Right cardiac atrium (tissue), 5 donors: ENCODE measurements at regions not wholly inside any gene's neighbourhood (a gene's known extent, or its start where the extent isn't known, plus 50 kb on each side); places are given as distances from the start of the nearest gene placed in this dataset.

ENCODE experiments used
- ATAC-seq, 2 donors: fragments of 200-7000 bp; cut with Tn5 transposase; one replicate each; pipeline versions ENCODE4 v1.8.0 to v1.9.1; 2020; ENCODE audit warnings: moderate library complexity in 2 of 2, mild to moderate bottlenecking in 1 of 2
- DNase-seq, 3 donors: peaks; one replicate each; pipeline ENCODE4 v3.0.0-alpha.2; 2020
- H3K27ac ChIP-seq: one replicate; pipeline ENCODE4 v1.5.1; 2013; ENCODE audit warnings: mild to moderate bottlenecking, low read length, control low read depth, moderate library complexity
- H3K27me3 ChIP-seq: one replicate; pipeline ENCODE4 v1.6.1; 2013; ENCODE audit not compliant: control insufficient read depth, insufficient read depth
- H3K4me1 ChIP-seq: one replicate; pipeline ENCODE4 v1.6.1; 2013; ENCODE audit warnings: low read length; ENCODE audit not compliant: control insufficient read depth, insufficient read depth
- H3K4me3 ChIP-seq: one replicate; pipeline ENCODE4 v1.5.1; 2013; ENCODE audit warnings: low read length, control low read depth
- H3K9me3 ChIP-seq: one replicate; pipeline ENCODE4 v1.6.1; 2013; ENCODE audit warnings: low read length; ENCODE audit not compliant: control insufficient read depth
- WGBS: extraction: QIAGEN DNeasy Blood & Tissue Kit; methylation state at CpG from one replicate; pipeline ENCODE4 v1.1.7; 2013; 5-methylcytosine and 5-hydroxymethylcytosine counted together
- intact Hi-C, 4 donors: fragments of 100-400 bp; cut with DNase I; formaldehyde crosslinking; loops; one replicate each; pipeline versions ENCODE4 v1.11.0 to v1.14.0; 2022 to 2023
- donor health status: healthy with polysubstance abuse.
- donor health status: DM: no; HTN: yes; CAD: no.
- donor health status: DM: no; HTN: no; CAD: no.
- donor health status: DM: no; HTN: yes; CAD: no; lungs with severe emphysema.
- donor health status: DM: yes; HTN: yes; CAD: no.

DNA sequence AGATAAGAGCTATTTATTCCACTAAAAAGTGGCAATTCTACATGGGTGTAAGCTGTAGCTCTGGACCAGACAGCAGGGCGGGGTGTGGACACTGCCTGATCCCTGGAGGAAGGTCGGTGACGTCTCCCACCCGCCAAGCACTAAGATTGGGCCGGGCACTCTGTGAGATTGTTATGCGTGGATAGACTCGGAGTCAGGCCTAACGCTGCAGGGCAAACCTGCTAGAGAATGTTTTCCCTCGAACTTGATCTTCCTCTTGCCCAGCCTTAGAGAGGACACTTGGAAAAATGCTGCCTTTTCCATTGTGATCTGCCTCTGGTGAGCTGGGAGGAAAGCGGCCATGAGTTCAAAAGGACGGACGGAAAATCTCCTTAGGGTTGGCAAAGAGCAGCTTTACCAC is 1273.4 kb downstream of the TBC1D22A start:
- intact Hi-C loops: no loop called here
- H3K4me3 ChIP-seq: no peak overlapping the region
- DNase-seq (no peak), ATAC-seq (no peak)
- WGBS: 76% methylated on average over 12 of the region's 12 CpGs
- no peaks in the 10 kb centered on the region for H3K4me1 ChIP-seq
- H3K9me3 ChIP-seq: no peaks in the 10 kb centered on the region
- no peaks in the 10 kb centered on the region for H3K27me3 ChIP-seq
- no peak overlapping the region for H3K27ac ChIP-seq

- no peaks in the 10 kb centered on the region for H3K4me1 ChIP-seq
- no peak overlapping the region for H3K4me3 ChIP-seq
- no peak overlapping the region for H3K27ac ChIP-seq
- no peak for DNase-seq
- 68% methylated on average over 6 of the region's 6 CpGs for WGBS
- ATAC-seq: no peak
- no peaks in the 10 kb centered on the region for H3K9me3 ChIP-seq
- H3K27me3 ChIP-seq: no peaks in the 10 kb centered on the region
- intact Hi-C loops: no loop called here
These were observed 1269.1 kb downstream of the TBC1D22A start for GRCh38 chr22:48031589-48031988.

DNA sequence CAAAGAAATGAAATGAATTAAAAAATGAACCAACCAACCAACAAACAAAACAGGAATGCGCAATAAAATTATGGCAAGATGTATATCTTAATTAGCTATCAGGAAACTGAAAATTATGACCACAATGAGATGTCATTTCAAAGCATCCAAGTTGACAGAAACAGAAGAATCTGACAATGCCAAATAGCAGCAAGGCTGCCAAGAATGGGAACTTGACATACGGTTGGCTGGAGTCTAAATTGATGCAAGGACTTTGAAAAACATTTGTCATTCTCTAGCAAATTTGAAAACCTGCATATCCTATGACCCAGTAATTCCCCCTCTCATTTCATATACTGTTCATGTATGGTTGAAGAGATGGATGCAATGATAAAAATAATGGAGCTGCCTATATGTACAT is 1262.6 kb downstream of the TBC1D22A start:
- WGBS: 75% methylated on average over 2 of the region's 2 CpGs
- Histone ChIP-seq H3K4me1 (no peaks in the 10 kb centered on the region), H3K27ac (no peak overlapping the region), H3K4me3 (no peak overlapping the region), H3K27me3 (no peaks in the 10 kb centered on the region), H3K9me3 (no peaks in the 10 kb centered on the region)
- intact Hi-C loops: no loop called here
- ATAC-seq (no peak), DNase-seq (no peak)

GRCh38 chr22:48021991-48022401 is 1259.5 kb downstream of the TBC1D22A start:
- Histone ChIP-seq H3K27me3 (no peaks in the 10 kb centered on the region), H3K4me3 (no peak overlapping the region), H3K9me3 (peaks cover 4% of the 10 kb centered on the region), H3K27ac (no peak overlapping the region), H3K4me1 (no peaks in the 10 kb centered on the region)
- no peak for ATAC-seq
- intact Hi-C loops: no loop called here
- no peak for DNase-seq
- WGBS: 75% methylated on average over 4 of the region's 4 CpGs

DNA sequence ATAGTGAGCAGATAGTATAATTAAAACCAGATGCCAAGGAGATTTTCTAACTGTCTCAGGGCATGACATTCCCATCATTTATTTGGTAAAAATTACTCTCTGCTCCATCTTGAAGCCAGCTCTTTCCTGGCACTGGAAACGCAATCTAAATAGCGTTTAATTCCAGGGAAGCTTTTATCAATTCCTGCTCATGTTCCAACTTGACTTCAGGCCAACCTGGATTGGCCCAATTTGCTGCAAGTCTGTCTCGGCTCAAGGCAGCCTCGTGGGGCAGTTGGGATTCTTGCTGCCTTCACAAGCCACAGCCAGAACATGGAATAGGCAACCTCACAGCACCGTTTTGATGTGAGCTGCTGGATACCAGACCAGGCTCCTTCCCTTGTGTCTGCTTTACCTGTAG is 1255.9 kb downstream of the TBC1D22A start:
- Histone ChIP-seq H3K4me3 (no peak overlapping the region), H3K27me3 (no peaks in the 10 kb centered on the region), H3K27ac (no peak overlapping the region), H3K4me1 (no peaks in the 10 kb centered on the region), H3K9me3 (peaks cover 4% of the 10 kb centered on the region)
- no peak for DNase-seq
- ATAC-seq: no peak
- 50% methylated on average over 5 of the region's 5 CpGs for WGBS
- intact Hi-C loops: no loop called here

GRCh38 chr22:48015701-48016100 is 1253.3 kb downstream of the TBC1D22A start:
- WGBS: 88% methylated on average over 5 of the region's 5 CpGs
- Histone ChIP-seq H3K4me3 (no peak overlapping the region), H3K9me3 (peaks cover 4% of the 10 kb centered on the region), H3K4me1 (no peaks in the 10 kb centered on the region), H3K27ac (no peak overlapping the region), H3K27me3 (no peaks in the 10 kb centered on the region)
- ATAC-seq (no peak), DNase-seq (no peak)
- intact Hi-C loops: no loop called here

- Histone ChIP-seq H3K9me3 (no peaks in the 10 kb centered on the region), H3K27me3 (no peaks in the 10 kb centered on the region), H3K4me1 (no peaks in the 10 kb centered on the region), H3K27ac (no peak overlapping the region), H3K4me3 (no peak overlapping the region)
- ATAC-seq (no peak), DNase-seq (no peak)
- intact Hi-C loops: no loop called here
- WGBS: 83% methylated on average over 4 of the region's 4 CpGs
These were observed 1242.5 kb downstream of the TBC1D22A start for GRCh38 chr22:48004936-48005335.

- intact Hi-C loops: no loop called here
- whole genome bisulfite sequencing: 43% methylated on average over 6 of the region's 6 CpGs
- Histone ChIP-seq H3K4me3 (no peak overlapping the region), H3K27ac (no peak overlapping the region), H3K9me3 (no peaks in the 10 kb centered on the region), H3K27me3 (no peaks in the 10 kb centered on the region), H3K4me1 (no peaks in the 10 kb centered on the region)
- ATAC-seq (no peak), DNase-seq (no peak)
These were observed 1241.6 kb downstream of the TBC1D22A start for GRCh38 chr22:48004038-48004437.

GRCh38 chr22:48001101-48001500 is 1238.7 kb downstream of the TBC1D22A start:
- Histone ChIP-seq H3K27me3 (no peaks in the 10 kb centered on the region), H3K9me3 (no peaks in the 10 kb centered on the region), H3K27ac (no peak overlapping the region), H3K4me3 (no peak overlapping the region), H3K4me1 (no peaks in the 10 kb centered on the region)
- intact Hi-C loops: no loop called here
- WGBS: 77% methylated on average over 11 of the region's 11 CpGs
- DNase-seq (no peak), ATAC-seq (no peak)

DNA sequence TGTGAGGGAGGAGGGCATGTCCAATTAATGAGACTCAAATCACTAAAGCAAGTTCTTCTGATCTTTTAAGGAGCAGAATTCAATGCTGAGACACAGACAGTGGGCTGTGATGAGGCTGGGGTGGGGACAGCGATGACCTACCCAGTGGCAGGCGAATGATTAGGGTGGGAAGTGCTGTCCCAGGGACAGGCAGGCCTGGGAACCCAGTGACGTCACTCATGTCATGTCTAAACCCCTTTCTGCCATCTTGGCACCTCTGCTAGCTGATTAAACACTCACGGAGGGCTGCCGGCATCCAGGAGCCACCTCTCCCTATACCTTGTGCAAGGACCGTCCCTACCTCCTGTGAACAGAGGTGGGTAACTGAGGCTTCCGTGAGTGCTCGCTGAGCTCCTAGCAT is 1235.2 kb downstream of the TBC1D22A start:
- ATAC-seq (peak in 1 of 2 donors; percentile 31), DNase-seq (no peak)
- Histone ChIP-seq H3K27me3 (no peaks in the 10 kb centered on the region), H3K4me3 (no peak overlapping the region), H3K4me1 (no peaks in the 10 kb centered on the region), H3K9me3 (no peaks in the 10 kb centered on the region), H3K27ac (no peak overlapping the region)
- WGBS: 78% methylated on average over 8 of the region's 8 CpGs
- intact Hi-C loops: no loop called here

DNA sequence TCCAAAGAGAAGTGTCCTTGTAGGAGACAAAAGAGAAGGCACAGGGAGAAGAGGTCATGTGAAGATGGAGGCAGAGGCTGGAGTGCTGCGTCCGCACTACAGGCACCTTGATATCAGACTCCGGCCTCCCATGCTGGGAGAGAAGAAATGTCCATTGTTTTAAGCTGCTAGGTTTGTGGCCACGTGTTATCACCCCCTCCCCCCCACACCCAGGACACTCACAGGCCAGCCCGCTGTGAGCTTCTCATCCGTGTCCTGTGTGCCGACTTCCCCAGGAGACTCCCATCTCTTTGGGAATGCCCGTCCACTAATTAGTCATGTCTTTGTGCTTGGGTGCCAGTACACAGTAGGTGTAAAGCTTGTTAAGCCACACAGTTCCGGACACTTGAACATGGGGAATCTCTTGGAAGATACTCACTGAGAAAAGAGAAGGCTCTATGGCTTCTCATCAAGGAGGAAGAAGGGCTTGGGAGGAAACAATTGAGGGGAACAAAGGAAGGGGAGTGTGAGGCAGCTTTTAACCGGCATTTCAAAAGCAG is 1234.7 kb downstream of the TBC1D22A start:
- H3K27ac ChIP-seq: no peak overlapping the region
- H3K27me3 ChIP-seq: no peaks in the 10 kb centered on the region
- H3K4me3 ChIP-seq: no peak overlapping the region
- DNase-seq (no peak), ATAC-seq (no peak)
- H3K9me3 ChIP-seq: no peaks in the 10 kb centered on the region
- H3K4me1 ChIP-seq: no peaks in the 10 kb centered on the region
- WGBS: 74% methylated on average over 10 of the region's 10 CpGs
- intact Hi-C loops: no loop called here

GRCh38 chr22:47996446-47996857 is 1234.0 kb downstream of the TBC1D22A start:
- 88% methylated on average over 8 of the region's 8 CpGs for WGBS
- no peak overlapping the region for H3K27ac ChIP-seq
- no peak for DNase-seq
- intact Hi-C loops: no loop called here
- ATAC-seq: no peak
- H3K4me1 ChIP-seq: no peaks in the 10 kb centered on the region
- no peaks in the 10 kb centered on the region for H3K9me3 ChIP-seq
- H3K27me3 ChIP-seq: no peaks in the 10 kb centered on the region
- no peak overlapping the region for H3K4me3 ChIP-seq
